PC-9 (cell line): ENCODE measurements at regions not wholly inside any gene's neighbourhood (a gene's known extent, or its start where the extent isn't known, plus 50 kb on each side); places are given as distances from the start of the nearest gene placed in this dataset.

Source experiments
- CTCF ChIP-seq: fragments of 200-600 bp; sonication (generic); conservative IDR thresholded peaks from 2 replicates; pipeline ENCODE4 v1.6.1; 2017; ENCODE audit warnings: mixed run types, antibody characterized with exemption, mild to moderate bottlenecking, moderate library complexity
- EZH2 ChIP-seq: fragments of 200-600 bp; sonication (generic); IDR thresholded peaks from 2 replicates; pipeline ENCODE4 v1.8.0; 2017; ENCODE audit warnings: antibody characterized with exemption, low read depth

- TF ChIP-seq CTCF (no peak), EZH2 (no peak)
Measured at GRCh38 chr18:38297910-38298309, 732.3 kb upstream of the CELF4 start.
